Stomach (tissue), 4 donors: ENCODE measurements at regions not wholly inside any gene's neighbourhood (a gene's known extent, or its start where the extent isn't known, plus 50 kb on each side); places are given as distances from the start of the nearest gene placed in this dataset.

Source experiments
- CTCF ChIP-seq, 7 experiments: fragments of 450-650 bp in 4 of 7; fragments of 200-600 bp in 3 of 7; sonication (generic) in 3 of 7; IDR thresholded peaks; one replicate each; pipeline ENCODE4 v1.5.1; 2016 to 2019; ENCODE audit warnings: antibody characterized with exemption in 7 of 7, control low read depth in 2 of 7, mild to moderate bottlenecking in 1 of 7
- POLR2AphosphoS5 ChIP-seq, 3 donors: sonication (generic); formaldehyde crosslinking; IDR thresholded peaks; one replicate each; pipeline ENCODE4 v1.6.1; 2016; ENCODE audit warnings: antibody characterized with exemption in 3 of 3

GRCh38 chr9:80294318-80294717, 722.6 kb downstream of the TLE4 start:
- TF ChIP-seq CTCF (IDR thresholded peaks at IDR 0.05) (no peak), POLR2AphosphoS5 (IDR thresholded peaks at IDR 0.05) (no peak)
